Smooth muscle cell (in vitro differentiated cells): ENCODE measurements at regions not wholly inside any gene's neighbourhood (a gene's known extent, or its start where the extent isn't known, plus 50 kb on each side); places are given as distances from the start of the nearest gene placed in this dataset.

ENCODE experiments used
- DNase-seq: peaks from one replicate; lab custom pipeline; 2025; ENCODE audit not compliant: unreplicated experiment; lab: John Stamatoyannopoulos, UW
- H2AFZ ChIP-seq: fragments of 200-600 bp; sonication (generic); 2 replicates; pipeline ENCODE4 v1.6.0; 2016; ENCODE audit warnings: antibody characterized with exemption, low read depth, mild to moderate bottlenecking
- H3F3A ChIP-seq: fragments of 200-600 bp; sonication (generic); 2 replicates; pipeline ENCODE4 v1.6.0; 2017; ENCODE audit warnings: antibody characterized with exemption, low read depth
- H3K27ac ChIP-seq: fragments of 200-600 bp; sonication (generic); 2 replicates; pipeline ENCODE4 v1.5.1; 2016; ENCODE audit warnings: low read depth, mild to moderate bottlenecking
- H3K27me3 ChIP-seq: fragments of 200-600 bp; sonication (generic); 2 replicates; pipeline ENCODE4 v1.6.1; 2016; ENCODE audit warnings: low read depth, mild to moderate bottlenecking
- H3K36me3 ChIP-seq: fragments of 200-600 bp; sonication (generic); 2 replicates; pipeline ENCODE4 v1.5.1; 2016; ENCODE audit warnings: low read depth
- H3K4me1 ChIP-seq: fragments of 200-600 bp; sonication (generic); 2 replicates; pipeline ENCODE4 v1.5.1; 2016; ENCODE audit warnings: low read depth
- H3K4me2 ChIP-seq: fragments of 200-600 bp; sonication (generic); 2 replicates; pipeline ENCODE4 v1.6.0; 2016; ENCODE audit warnings: mild to moderate bottlenecking
- H3K4me3 ChIP-seq: fragments of 200-600 bp; sonication (generic); 2 replicates; pipeline ENCODE4 v1.5.1; 2016; ENCODE audit warnings: mild to moderate bottlenecking
- H3K79me2 ChIP-seq: fragments of 200-600 bp; sonication (generic); 2 replicates; pipeline ENCODE4 v1.6.0; 2016; ENCODE audit warnings: low read depth, mild to moderate bottlenecking
- H3K9ac ChIP-seq: fragments of 200-600 bp; sonication (generic); 2 replicates; pipeline ENCODE4 v1.6.0; 2016; ENCODE audit warnings: low read depth
- H3K9me3 ChIP-seq: fragments of 200-600 bp; sonication (generic); replicated peaks from 2 replicates; pipeline ENCODE4 v1.5.1; 2016; ENCODE audit warnings: low read depth
- H4K20me1 ChIP-seq: fragments of 200-600 bp; sonication (generic); 2 replicates; pipeline ENCODE4 v1.6.0; 2016; ENCODE audit warnings: low read depth
- WGBS: methylation state at CpG from one replicate; pipeline ENCODE4 v1.1.7; 2016; ENCODE audit warnings: low lambda C conversion rate; 5-methylcytosine and 5-hydroxymethylcytosine counted together
- TF ChIP-seq, protein P1 (sequence below): fragments of 200-600 bp; sonication (generic); IDR thresholded peaks from 2 replicates; pipeline ENCODE4 v1.5.1; 2017; ENCODE audit warnings: borderline replicate concordance, mild to moderate bottlenecking, antibody characterized with exemption; ENCODE audit not compliant: insufficient read depth, poor library complexity, severe bottlenecking

DNA sequence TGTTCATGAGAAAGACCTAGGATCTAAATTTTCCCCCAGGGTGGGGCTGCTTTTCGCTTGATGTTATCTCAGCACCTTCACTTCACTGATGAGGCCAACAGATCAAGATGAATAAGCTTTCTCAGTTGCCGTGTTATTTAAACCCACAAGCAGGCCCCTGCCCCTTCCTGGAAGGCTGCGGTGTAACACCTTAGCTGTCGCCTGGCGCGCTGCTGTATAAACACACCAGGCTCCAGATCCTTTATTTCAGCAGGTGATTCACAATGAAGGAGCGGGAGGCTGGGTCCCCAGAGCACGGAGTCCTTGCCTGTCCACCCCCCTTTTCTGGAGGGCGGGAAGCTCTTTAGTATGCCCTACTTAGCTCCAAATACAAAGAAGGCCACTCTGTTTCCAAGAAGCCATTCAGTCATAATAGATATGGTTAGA is 515.4 kb downstream of the FUT8 start:
- H4K20me1 ChIP-seq, result no peaks in the 10 kb centered on the region
- H3K4me3 ChIP-seq, result no peak overlapping the region
- no peak for DNase-seq
- H3K9ac ChIP-seq, result no peak overlapping the region
- H3K4me2 ChIP-seq, result no peak overlapping the region
- WGBS, result 58% methylated on average over 9 of the region's 9 CpGs
- peaks cover 26% of the 10 kb centered on the region for H3K27me3 ChIP-seq
- no peaks in the 10 kb centered on the region for H3K36me3 ChIP-seq
- H3K9me3 ChIP-seq, result no peaks in the 10 kb centered on the region
- TF ChIP-seq, protein P1, sequence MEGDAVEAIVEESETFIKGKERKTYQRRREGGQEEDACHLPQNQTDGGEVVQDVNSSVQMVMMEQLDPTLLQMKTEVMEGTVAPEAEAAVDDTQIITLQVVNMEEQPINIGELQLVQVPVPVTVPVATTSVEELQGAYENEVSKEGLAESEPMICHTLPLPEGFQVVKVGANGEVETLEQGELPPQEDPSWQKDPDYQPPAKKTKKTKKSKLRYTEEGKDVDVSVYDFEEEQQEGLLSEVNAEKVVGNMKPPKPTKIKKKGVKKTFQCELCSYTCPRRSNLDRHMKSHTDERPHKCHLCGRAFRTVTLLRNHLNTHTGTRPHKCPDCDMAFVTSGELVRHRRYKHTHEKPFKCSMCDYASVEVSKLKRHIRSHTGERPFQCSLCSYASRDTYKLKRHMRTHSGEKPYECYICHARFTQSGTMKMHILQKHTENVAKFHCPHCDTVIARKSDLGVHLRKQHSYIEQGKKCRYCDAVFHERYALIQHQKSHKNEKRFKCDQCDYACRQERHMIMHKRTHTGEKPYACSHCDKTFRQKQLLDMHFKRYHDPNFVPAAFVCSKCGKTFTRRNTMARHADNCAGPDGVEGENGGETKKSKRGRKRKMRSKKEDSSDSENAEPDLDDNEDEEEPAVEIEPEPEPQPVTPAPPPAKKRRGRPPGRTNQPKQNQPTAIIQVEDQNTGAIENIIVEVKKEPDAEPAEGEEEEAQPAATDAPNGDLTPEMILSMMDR, result no peak
- no peak overlapping the region for H3K27ac ChIP-seq
- no peaks in the 10 kb centered on the region for H3F3A ChIP-seq
- no peaks in the 10 kb centered on the region for H3K79me2 ChIP-seq
- H2AFZ ChIP-seq, result no peak overlapping the region
- H3K4me1 ChIP-seq, result peaks cover 7% of the 10 kb centered on the region

DNA sequence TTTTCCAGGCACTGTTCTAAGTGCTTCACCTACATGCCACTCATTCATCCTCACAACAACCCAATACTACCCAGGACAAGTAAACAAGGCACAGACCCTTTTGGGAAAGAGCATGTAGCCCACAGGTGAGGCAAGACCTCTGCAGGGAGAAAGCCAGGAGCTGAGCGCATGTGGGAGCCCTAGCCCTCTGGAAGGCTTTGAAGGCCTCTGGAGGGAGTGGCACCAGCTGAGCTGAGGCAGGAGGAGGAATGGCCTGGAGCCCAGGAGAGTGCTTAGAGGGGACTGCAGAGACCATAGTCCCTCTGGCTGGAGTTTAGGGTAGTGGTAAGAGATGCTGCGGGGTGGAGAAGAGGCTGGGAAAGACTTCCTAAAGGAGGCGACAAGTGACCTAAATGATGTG is 516.5 kb downstream of the FUT8 start:
- 95% methylated on average over 3 of the region's 3 CpGs for WGBS
- Histone ChIP-seq H3F3A (no peaks in the 10 kb centered on the region), H3K4me3 (no peak overlapping the region), H3K36me3 (no peaks in the 10 kb centered on the region), H3K9me3 (no peaks in the 10 kb centered on the region), H3K27ac (no peak overlapping the region), H2AFZ (no peak overlapping the region), H3K9ac (no peak overlapping the region), H3K27me3 (peaks cover 26% of the 10 kb centered on the region), H3K4me1 (peaks cover 7% of the 10 kb centered on the region), H3K4me2 (no peak overlapping the region), H4K20me1 (no peaks in the 10 kb centered on the region), H3K79me2 (no peaks in the 10 kb centered on the region)
- TF ChIP-seq, protein P1, result no peak
- DNase-seq, result no peak

DNA sequence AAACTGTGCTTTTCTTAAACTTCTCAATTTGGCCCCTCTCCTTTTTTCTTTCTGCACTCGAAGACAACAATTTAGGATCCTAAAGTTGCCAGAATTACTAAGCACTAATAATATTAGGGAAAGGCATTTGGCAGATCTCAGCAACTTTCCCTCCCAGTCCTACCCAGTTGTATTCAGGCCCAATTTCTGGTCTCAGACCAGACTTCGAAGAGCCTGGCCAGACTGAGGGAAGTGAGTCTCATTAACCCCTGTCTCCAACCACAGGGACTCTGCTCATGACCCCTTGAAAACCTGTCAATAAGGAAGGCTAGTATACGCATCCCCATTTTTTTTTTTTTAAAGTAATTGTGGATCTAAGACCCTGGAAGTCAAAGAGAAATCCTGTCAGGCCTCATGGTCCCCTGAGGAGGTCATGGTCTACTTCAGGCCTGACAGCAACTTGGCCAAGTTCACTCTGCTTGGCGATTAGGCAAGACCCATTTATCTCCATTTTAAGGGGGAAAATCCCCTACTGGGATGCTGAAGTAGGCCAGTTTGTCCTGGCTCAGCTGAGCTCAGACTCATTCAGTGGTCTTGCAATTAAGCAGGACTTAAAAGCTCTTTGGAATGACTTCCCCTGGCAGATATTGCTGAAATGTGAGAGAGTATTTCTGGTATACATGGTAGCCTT is 521.0 kb downstream of the FUT8 start:
- DNase-seq, result no peak
- H2AFZ ChIP-seq, result no peak overlapping the region
- TF ChIP-seq, protein P1, result no peak
- WGBS, result 84% methylated on average over 4 of the region's 4 CpGs
- H3K4me3 ChIP-seq, result no peak overlapping the region
- no peaks in the 10 kb centered on the region for H3F3A ChIP-seq
- no peaks in the 10 kb centered on the region for H3K79me2 ChIP-seq
- H3K4me1 ChIP-seq, result no peaks in the 10 kb centered on the region
- H4K20me1 ChIP-seq, result no peaks in the 10 kb centered on the region
- H3K4me2 ChIP-seq, result no peak overlapping the region
- no peaks in the 10 kb centered on the region for H3K9me3 ChIP-seq
- H3K27ac ChIP-seq, result no peak overlapping the region
- H3K27me3 ChIP-seq, result peaks cover 5% of the 10 kb centered on the region
- no peaks in the 10 kb centered on the region for H3K36me3 ChIP-seq
- no peak overlapping the region for H3K9ac ChIP-seq

DNA sequence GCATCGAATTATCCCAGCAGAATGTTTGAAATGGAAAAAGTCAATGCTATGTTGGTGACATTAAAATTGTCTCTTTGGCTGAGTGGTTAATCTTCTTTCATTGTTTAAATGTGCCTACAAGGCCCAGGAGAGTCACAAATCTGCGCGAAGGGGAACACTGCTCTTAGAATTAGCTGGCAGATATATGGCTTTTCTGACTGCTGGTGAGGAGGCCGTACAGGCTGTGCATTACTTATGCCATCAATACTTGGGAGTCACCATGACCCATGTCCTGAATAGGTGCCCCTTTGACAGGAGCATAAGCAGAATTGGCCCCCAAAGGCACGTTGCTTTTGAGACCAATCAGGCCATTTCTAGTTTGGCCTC is 521.5 kb downstream of the FUT8 start:
- H3K79me2 ChIP-seq, result no peaks in the 10 kb centered on the region
- H3K4me2 ChIP-seq, result no peak overlapping the region
- H3F3A ChIP-seq, result no peaks in the 10 kb centered on the region
- H3K27me3 ChIP-seq, result no peaks in the 10 kb centered on the region
- H3K4me1 ChIP-seq, result no peaks in the 10 kb centered on the region
- 95% methylated on average over 5 of the region's 5 CpGs for WGBS
- H3K36me3 ChIP-seq, result no peaks in the 10 kb centered on the region
- no peak overlapping the region for H3K27ac ChIP-seq
- no peak for DNase-seq
- TF ChIP-seq, protein P1, result no peak
- H3K4me3 ChIP-seq, result no peak overlapping the region
- H3K9ac ChIP-seq, result no peak overlapping the region
- no peak overlapping the region for H2AFZ ChIP-seq
- no peaks in the 10 kb centered on the region for H3K9me3 ChIP-seq
- H4K20me1 ChIP-seq, result no peaks in the 10 kb centered on the region
